ENCODE measurements at regions not wholly inside any gene's neighbourhood (a gene's known extent, or its start where the extent isn't known, plus 50 kb on each side); places are given as distances from the start of the nearest gene placed in this dataset.

DNA sequence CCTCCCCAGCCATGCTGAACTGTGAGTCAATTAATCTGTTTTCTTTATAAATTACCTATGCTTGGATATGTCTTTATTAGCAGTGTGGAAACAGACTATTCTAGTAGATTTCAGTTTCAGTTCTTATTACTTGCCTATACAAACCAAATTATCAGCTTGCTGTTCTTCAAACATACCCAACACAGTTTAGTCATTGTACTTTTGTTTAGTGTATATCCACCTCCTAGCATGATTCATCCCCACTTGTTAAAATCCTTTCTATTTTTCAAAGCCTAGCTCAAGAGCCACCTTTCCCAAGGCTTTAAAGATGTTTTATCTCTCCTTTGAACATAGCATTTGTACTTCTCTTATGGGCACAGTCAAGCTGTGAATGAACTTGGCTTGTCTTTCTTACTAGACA, 195.6 kb upstream of the ZRANB2 start:
- Histone ChIP-seq H3K9me3 (ENCODE audit: severe bottlenecking) (no peaks in the 10 kb centered on the region), H3K27ac (no peak overlapping the region), H3K27me3 (ENCODE audit: insufficient read depth, low read depth, severe bottlenecking) (no peaks in the 10 kb centered on the region), H3K36me3 (no peaks in the 10 kb centered on the region), H3K4me3 (ENCODE audit: low read depth, low read length) (no peak overlapping the region)
- DNase-seq, result no peak
- TF ChIP-seq, protein P1, sequence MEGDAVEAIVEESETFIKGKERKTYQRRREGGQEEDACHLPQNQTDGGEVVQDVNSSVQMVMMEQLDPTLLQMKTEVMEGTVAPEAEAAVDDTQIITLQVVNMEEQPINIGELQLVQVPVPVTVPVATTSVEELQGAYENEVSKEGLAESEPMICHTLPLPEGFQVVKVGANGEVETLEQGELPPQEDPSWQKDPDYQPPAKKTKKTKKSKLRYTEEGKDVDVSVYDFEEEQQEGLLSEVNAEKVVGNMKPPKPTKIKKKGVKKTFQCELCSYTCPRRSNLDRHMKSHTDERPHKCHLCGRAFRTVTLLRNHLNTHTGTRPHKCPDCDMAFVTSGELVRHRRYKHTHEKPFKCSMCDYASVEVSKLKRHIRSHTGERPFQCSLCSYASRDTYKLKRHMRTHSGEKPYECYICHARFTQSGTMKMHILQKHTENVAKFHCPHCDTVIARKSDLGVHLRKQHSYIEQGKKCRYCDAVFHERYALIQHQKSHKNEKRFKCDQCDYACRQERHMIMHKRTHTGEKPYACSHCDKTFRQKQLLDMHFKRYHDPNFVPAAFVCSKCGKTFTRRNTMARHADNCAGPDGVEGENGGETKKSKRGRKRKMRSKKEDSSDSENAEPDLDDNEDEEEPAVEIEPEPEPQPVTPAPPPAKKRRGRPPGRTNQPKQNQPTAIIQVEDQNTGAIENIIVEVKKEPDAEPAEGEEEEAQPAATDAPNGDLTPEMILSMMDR (IDR thresholded peaks at IDR 0.05; ENCODE audit: low read depth, low read length), result no peak

DNA sequence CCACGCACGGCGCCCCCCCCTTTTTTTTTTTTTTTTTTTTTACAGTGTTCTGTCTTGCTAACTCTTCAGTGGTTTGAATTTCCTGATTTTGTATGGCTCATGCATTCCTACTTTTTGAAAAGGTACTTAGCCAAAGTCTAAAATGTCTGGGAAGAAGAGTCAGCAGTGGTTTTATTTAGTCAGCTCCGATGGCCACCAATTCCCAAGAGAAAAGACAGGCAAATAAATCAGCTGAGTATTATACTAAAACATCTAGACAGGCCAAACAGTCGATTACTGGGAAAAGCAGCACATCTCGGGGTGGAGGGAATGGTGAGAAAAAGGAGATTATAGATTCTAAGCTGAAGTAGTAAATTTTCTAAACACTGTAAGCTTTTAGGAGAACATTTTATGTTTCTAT, 192.5 kb upstream of the ZRANB2 start:
- Histone ChIP-seq H3K36me3 (no peaks in the 10 kb centered on the region), H3K4me3 (ENCODE audit: low read depth, low read length) (no peak overlapping the region), H3K9me3 (ENCODE audit: severe bottlenecking) (no peaks in the 10 kb centered on the region), H3K27ac (no peak overlapping the region), H3K27me3 (ENCODE audit: insufficient read depth, low read depth, severe bottlenecking) (no peaks in the 10 kb centered on the region)
- TF ChIP-seq, protein P1 (IDR thresholded peaks at IDR 0.05; ENCODE audit: low read depth, low read length), result no peak
- DNase-seq, result no peak

DNA sequence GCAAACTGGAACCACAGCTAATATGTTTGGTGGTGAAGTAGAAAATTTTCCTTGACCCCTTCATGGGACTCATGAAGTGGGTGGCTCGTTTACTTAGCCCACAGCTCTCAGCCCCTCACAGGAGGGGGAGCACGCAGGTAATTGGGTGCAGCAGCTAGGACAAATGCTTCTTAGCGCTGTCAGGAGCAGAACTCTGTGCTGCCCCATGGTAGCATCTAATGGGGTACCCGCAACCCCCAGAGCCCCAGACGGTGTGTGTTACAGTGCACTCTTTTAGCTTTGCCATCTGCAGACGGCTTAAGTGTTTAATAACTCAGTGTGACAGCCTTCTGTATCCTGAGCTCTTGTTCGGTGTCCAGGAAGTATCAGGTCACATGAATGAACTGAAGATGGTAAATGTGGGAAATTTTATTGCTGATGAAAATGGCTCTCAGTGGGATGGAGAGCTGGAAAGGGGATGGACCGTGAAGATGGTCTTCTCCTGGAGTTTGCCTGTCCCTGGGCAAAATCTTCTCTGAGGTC, 189.6 kb upstream of the ZRANB2 start:
- Histone ChIP-seq H3K27ac (peak overlapping the region; percentile 17; the same call in 1 of the 2 replicates), H3K27me3 (ENCODE audit: insufficient read depth, low read depth, severe bottlenecking) (no peaks in the 10 kb centered on the region), H3K36me3 (no peaks in the 10 kb centered on the region), H3K9me3 (ENCODE audit: severe bottlenecking) (no peaks in the 10 kb centered on the region), H3K4me3 (ENCODE audit: low read depth, low read length) (no peak overlapping the region)
- TF ChIP-seq, protein P1 (IDR thresholded peaks at IDR 0.05; ENCODE audit: low read depth, low read length), result no peak
- peak; percentile 19 for DNase-seq

DNA sequence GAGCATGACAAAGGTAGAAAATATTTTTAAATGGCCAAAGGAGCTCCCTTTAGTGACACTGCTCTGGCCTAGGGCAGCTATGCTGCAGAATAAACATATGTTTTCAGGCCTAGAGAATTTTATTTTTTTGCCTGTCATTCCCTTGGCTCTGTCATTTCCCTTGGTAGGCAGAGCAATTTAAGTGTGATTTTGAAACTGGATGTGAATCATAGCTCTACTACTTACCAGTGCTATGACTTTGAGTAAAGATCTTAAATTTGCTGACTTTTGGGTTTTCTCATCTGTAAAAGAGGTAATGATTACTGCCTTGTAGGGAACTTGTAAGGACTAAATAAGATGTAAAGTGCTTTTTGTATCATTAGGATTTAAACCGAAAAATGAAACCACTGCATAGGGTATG, 189.0 kb upstream of the ZRANB2 start:
- Histone ChIP-seq H3K36me3 (no peaks in the 10 kb centered on the region), H3K4me3 (ENCODE audit: low read depth, low read length) (no peak overlapping the region), H3K27ac (no peak overlapping the region), H3K27me3 (ENCODE audit: insufficient read depth, low read depth, severe bottlenecking) (no peaks in the 10 kb centered on the region), H3K9me3 (ENCODE audit: severe bottlenecking) (no peaks in the 10 kb centered on the region)
- TF ChIP-seq, protein P1 (IDR thresholded peaks at IDR 0.05; ENCODE audit: low read depth, low read length), result no peak
- no peak for DNase-seq

DNA sequence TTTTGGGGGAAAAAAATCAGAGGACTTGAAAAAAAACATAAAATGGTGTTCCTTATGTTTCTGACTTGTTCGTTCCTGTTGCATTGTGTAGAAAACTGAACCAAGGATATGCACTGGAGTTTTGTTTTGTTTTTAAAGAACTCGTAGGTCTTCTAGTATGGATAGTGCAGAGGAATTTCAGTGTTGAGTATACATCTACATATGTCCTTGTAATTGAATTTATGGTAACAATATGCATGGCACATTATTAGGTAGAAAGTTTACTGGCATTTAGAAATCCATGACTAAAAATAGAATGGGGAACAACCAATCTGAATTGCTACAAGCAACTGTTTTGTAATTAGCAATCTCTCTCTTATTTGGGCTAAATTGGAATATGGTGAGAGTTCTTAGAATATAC, 188.3 kb upstream of the ZRANB2 start:
- H3K4me3 ChIP-seq (ENCODE audit: low read depth, low read length), result no peak overlapping the region
- no peaks in the 10 kb centered on the region for H3K27me3 ChIP-seq (ENCODE audit: insufficient read depth, low read depth, severe bottlenecking)
- no peak overlapping the region for H3K27ac ChIP-seq
- TF ChIP-seq, protein P1 (IDR thresholded peaks at IDR 0.05; ENCODE audit: low read depth, low read length), result no peak
- no peaks in the 10 kb centered on the region for H3K9me3 ChIP-seq (ENCODE audit: severe bottlenecking)
- DNase-seq, result no peak
- H3K36me3 ChIP-seq, result no peaks in the 10 kb centered on the region

DNA sequence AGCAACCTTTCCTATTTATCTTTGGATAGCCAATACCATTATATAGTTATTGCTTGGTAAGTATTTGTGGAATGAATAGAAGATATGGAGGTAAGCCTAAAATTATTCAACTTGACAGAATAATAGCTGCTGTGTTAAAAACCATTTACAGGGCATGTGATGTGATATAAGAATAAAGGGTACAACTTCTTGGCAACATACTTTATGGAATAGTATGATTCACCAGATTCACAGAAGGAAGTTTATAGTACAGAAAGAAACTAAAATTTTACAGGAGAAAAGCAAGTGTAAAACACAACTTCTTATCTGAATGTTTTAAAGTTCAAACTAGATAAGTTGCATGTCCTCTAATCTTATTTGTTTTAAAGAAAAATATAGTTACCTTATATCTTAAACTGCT, 186.4 kb upstream of the ZRANB2 start:
- TF ChIP-seq, protein P1 (IDR thresholded peaks at IDR 0.05; ENCODE audit: low read depth, low read length), result no peak
- no peak for DNase-seq
- H3K27me3 ChIP-seq (ENCODE audit: insufficient read depth, low read depth, severe bottlenecking), result no peaks in the 10 kb centered on the region
- no peaks in the 10 kb centered on the region for H3K9me3 ChIP-seq (ENCODE audit: severe bottlenecking)
- no peaks in the 10 kb centered on the region for H3K36me3 ChIP-seq
- H3K4me3 ChIP-seq (ENCODE audit: low read depth, low read length), result no peak overlapping the region
- no peak overlapping the region for H3K27ac ChIP-seq

Data from WERI-Rb-1 (cell line).